ENCODE measurements at regions not wholly inside any gene's neighbourhood (a gene's known extent, or its start where the extent isn't known, plus 50 kb on each side); places are given as distances from the start of the nearest gene placed in this dataset.
"Not testable (repeated sequence)": the region's sequence is repeated elsewhere in the genome, so short reads cannot be mapped to it uniquely, and the experiment has no call there.

- no peaks in the 10 kb centered on the region for H3K27me3 ChIP-seq (ENCODE audit: control insufficient read depth in 1 of 2, insufficient read depth in 2 of 2, low read length in 2 of 2)
- H3K9me3 ChIP-seq (ENCODE audit: control insufficient read depth in 1 of 2, insufficient read depth in 1 of 2, low read length in 2 of 2) = peaks cover 0 to 12% of the 10 kb centered on the region in 2 experiments
- ATAC-seq (ENCODE audit: poor library complexity) (no peak), DNase-seq (no peak)
- H3K36me3 Mint-ChIP-seq (ENCODE audit: low read depth) = no peaks in the 10 kb centered on the region
- H3K9me3 Mint-ChIP-seq = peaks cover 6% of the 10 kb centered on the region
- no peaks in the 10 kb centered on the region for H3K4me1 Mint-ChIP-seq (ENCODE audit: low read depth)
- no peak overlapping the region for H3K27ac ChIP-seq (ENCODE audit: low read depth in 1 of 2, low read length in 2 of 2)
- no peaks in the 10 kb centered on the region for H3K36me3 ChIP-seq (ENCODE audit: insufficient read depth, low read length)
- CTCF ChIA-PET = no interaction called here
- intact Hi-C loops (cut with DNase I, micrococcal nuclease) = no loop called here
- POLR2A ChIA-PET = no interaction called here
- H3K4me1 ChIP-seq (ENCODE audit: insufficient read depth, low read length) = no peaks in the 10 kb centered on the region
- H3K27me3 Mint-ChIP-seq = no peaks in the 10 kb centered on the region
- TF ChIP-seq, protein P1, sequence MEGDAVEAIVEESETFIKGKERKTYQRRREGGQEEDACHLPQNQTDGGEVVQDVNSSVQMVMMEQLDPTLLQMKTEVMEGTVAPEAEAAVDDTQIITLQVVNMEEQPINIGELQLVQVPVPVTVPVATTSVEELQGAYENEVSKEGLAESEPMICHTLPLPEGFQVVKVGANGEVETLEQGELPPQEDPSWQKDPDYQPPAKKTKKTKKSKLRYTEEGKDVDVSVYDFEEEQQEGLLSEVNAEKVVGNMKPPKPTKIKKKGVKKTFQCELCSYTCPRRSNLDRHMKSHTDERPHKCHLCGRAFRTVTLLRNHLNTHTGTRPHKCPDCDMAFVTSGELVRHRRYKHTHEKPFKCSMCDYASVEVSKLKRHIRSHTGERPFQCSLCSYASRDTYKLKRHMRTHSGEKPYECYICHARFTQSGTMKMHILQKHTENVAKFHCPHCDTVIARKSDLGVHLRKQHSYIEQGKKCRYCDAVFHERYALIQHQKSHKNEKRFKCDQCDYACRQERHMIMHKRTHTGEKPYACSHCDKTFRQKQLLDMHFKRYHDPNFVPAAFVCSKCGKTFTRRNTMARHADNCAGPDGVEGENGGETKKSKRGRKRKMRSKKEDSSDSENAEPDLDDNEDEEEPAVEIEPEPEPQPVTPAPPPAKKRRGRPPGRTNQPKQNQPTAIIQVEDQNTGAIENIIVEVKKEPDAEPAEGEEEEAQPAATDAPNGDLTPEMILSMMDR (IDR thresholded peaks at IDR 0.05) = no peak
- H3K27ac Mint-ChIP-seq = no peak overlapping the region
- no peak overlapping the region for H3K4me3 ChIP-seq (ENCODE audit: low read length)
- H3K4me3 Mint-ChIP-seq = no peak overlapping the region
Observed at GRCh38 chr1:164456272-164456671, 102.7 kb upstream of the PBX1 start.

GRCh38 chr1:164459176-164459575 lies 99.8 kb upstream of the PBX1 start:
- intact Hi-C loops (cut with DNase I, micrococcal nuclease); CTCF ChIA-PET: not testable (repeated sequence)

DNA sequence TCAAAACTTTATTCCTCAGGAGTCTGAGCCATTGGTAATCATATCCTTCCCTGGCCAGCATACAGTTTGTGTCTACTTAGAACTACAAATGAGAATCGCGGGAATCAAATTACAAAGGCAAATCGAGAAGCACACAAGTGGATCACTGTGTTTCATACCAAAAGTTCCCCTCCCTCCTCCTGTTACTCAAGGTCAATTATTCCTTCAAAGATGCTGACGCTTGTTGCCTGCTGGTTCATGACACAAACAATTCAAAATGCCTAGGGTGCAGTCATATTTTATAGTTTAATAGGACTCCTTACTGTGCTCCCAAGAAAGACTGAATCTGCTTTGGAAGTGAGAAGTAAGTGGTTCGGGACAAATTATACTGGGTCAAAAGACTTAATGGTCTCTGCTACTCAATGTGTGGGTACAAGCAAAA lies 93.0 kb upstream of the PBX1 start:
- TF ChIP-seq, protein P1 (IDR thresholded peaks at IDR 0.05) = no peak
- DNase-seq = no peak
- no peak overlapping the region for H3K4me3 Mint-ChIP-seq
- Histone ChIP-seq H3K4me1 (ENCODE audit: insufficient read depth, low read length) (no peaks in the 10 kb centered on the region), H3K27me3 (ENCODE audit: control insufficient read depth in 1 of 2, insufficient read depth in 2 of 2, low read length in 2 of 2) (no peaks in the 10 kb centered on the region), H3K9me3 (ENCODE audit: control insufficient read depth in 1 of 2, insufficient read depth in 1 of 2, low read length in 2 of 2) (no peaks in the 10 kb centered on the region), H3K36me3 (ENCODE audit: insufficient read depth, low read length) (no peaks in the 10 kb centered on the region), H3K27ac (ENCODE audit: low read depth in 1 of 2, low read length in 2 of 2) (no peak overlapping the region), H3K4me3 (ENCODE audit: low read length) (no peak overlapping the region)
- H3K36me3 Mint-ChIP-seq (ENCODE audit: low read depth) = no peaks in the 10 kb centered on the region
- no peak overlapping the region for H3K27ac Mint-ChIP-seq
- H3K4me1 Mint-ChIP-seq (ENCODE audit: low read depth) = no peaks in the 10 kb centered on the region
- ChIA-PET POLR2A (no interaction called here), CTCF (no interaction called here)
- intact Hi-C loops (cut with DNase I, micrococcal nuclease) = no loop called here
- H3K27me3 Mint-ChIP-seq = no peaks in the 10 kb centered on the region
- ATAC-seq (ENCODE audit: poor library complexity) = no peak
- peaks cover 8% of the 10 kb centered on the region for H3K9me3 Mint-ChIP-seq

More at GRCh38 chr1:164459176-164459575, 99.8 kb upstream of the PBX1 start:
- H3K27me3 ChIP-seq (ENCODE audit: control insufficient read depth in 1 of 2, insufficient read depth in 2 of 2, low read length in 2 of 2); H3K4me1 ChIP-seq (ENCODE audit: insufficient read depth, low read length); ATAC-seq (ENCODE audit: poor library complexity); H3K27ac ChIP-seq (ENCODE audit: low read depth in 1 of 2, low read length in 2 of 2); H3K9me3 Mint-ChIP-seq; H3K27ac Mint-ChIP-seq; POLR2A ChIA-PET; H3K4me1 Mint-ChIP-seq (ENCODE audit: low read depth); H3K4me3 Mint-ChIP-seq; DNase-seq; H3K36me3 ChIP-seq (ENCODE audit: insufficient read depth, low read length); H3K27me3 Mint-ChIP-seq; H3K36me3 Mint-ChIP-seq (ENCODE audit: low read depth); H3K4me3 ChIP-seq (ENCODE audit: low read length): not testable (repeated sequence)
- H3K9me3 ChIP-seq (ENCODE audit: control insufficient read depth in 1 of 2, insufficient read depth in 1 of 2, low read length in 2 of 2) = peaks cover 0 to 12% of the 10 kb centered on the region in 2 experiments

GRCh38 chr1:164466429-164466828 lies 92.6 kb upstream of the PBX1 start:
- TF ChIP-seq, protein P1 (IDR thresholded peaks at IDR 0.05) = no peak
- no peak for ATAC-seq (ENCODE audit: poor library complexity)
- H3K27me3 Mint-ChIP-seq = no peaks in the 10 kb centered on the region
- H3K9me3 Mint-ChIP-seq = peaks cover 8% of the 10 kb centered on the region
- H3K4me3 ChIP-seq (ENCODE audit: low read length) = no peak overlapping the region
- H3K4me1 ChIP-seq (ENCODE audit: insufficient read depth, low read length) = no peaks in the 10 kb centered on the region
- intact Hi-C loops (cut with DNase I, micrococcal nuclease) = no loop called here
- no peaks in the 10 kb centered on the region for H3K36me3 ChIP-seq (ENCODE audit: insufficient read depth, low read length)
- ChIA-PET CTCF (no interaction called here), POLR2A (no interaction called here)
- no peaks in the 10 kb centered on the region for H3K36me3 Mint-ChIP-seq (ENCODE audit: low read depth)
- no peak for DNase-seq
- H3K4me1 Mint-ChIP-seq (ENCODE audit: low read depth) = no peaks in the 10 kb centered on the region
- no peak overlapping the region for H3K27ac Mint-ChIP-seq
- H3K27me3 ChIP-seq (ENCODE audit: control insufficient read depth in 1 of 2, insufficient read depth in 2 of 2, low read length in 2 of 2) = no peaks in the 10 kb centered on the region
- no peaks in the 10 kb centered on the region for H3K9me3 ChIP-seq (ENCODE audit: control insufficient read depth in 1 of 2, insufficient read depth in 1 of 2, low read length in 2 of 2)
- H3K27ac ChIP-seq (ENCODE audit: low read depth in 1 of 2, low read length in 2 of 2) = no peak overlapping the region
- no peak overlapping the region for H3K4me3 Mint-ChIP-seq
